ENCODE measurements at regions not wholly inside any gene's neighbourhood (a gene's known extent, or its start where the extent isn't known, plus 50 kb on each side); places are given as distances from the start of the nearest gene placed in this dataset.

DNA sequence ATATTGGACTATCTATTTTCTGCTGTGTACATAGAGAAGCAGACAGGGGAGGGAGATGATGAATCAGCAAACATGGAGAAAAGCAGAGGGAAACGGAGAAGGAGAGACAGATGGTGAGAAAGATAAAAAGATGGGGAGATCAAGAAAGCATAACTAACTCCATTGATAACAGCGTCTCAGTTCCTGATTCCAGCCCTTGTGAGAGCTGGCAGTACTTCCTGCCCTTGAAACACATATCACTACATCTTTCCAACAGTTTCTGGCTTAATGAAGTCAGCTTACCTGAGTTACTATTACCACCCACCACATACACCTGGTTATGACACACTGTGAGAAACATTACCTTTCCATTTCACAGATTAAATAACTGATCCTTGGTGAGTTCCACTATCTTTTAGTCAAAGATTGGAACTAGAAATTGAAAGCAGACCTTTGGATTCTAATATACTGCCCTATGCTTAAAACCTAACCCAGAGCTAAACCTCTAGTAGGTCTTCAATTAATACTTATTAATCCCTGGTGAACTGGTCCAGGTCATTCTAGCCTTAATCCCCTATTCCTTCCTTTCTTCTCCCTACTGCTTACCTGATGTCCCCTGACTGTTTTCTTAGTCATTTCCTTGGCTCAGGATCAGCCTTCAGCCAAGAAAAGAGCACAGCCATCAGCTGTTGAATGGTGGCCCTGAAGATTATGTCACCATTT lies 346.6 kb upstream of the CCL2 start:
- H3K9me3 ChIP-seq: no peaks in the 10 kb centered on the region
- no peak for TF ChIP-seq POLR2A (IDR thresholded peaks at IDR 0.05)
- TF ChIP-seq, protein P1, sequence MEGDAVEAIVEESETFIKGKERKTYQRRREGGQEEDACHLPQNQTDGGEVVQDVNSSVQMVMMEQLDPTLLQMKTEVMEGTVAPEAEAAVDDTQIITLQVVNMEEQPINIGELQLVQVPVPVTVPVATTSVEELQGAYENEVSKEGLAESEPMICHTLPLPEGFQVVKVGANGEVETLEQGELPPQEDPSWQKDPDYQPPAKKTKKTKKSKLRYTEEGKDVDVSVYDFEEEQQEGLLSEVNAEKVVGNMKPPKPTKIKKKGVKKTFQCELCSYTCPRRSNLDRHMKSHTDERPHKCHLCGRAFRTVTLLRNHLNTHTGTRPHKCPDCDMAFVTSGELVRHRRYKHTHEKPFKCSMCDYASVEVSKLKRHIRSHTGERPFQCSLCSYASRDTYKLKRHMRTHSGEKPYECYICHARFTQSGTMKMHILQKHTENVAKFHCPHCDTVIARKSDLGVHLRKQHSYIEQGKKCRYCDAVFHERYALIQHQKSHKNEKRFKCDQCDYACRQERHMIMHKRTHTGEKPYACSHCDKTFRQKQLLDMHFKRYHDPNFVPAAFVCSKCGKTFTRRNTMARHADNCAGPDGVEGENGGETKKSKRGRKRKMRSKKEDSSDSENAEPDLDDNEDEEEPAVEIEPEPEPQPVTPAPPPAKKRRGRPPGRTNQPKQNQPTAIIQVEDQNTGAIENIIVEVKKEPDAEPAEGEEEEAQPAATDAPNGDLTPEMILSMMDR (IDR thresholded peaks at IDR 0.05): no peak
- no peak for DNase-seq
- no peak overlapping the region for H3K27ac ChIP-seq
- H3K4me1 ChIP-seq: no peaks in the 10 kb centered on the region
- H3K36me3 ChIP-seq: no peaks in the 10 kb centered on the region
- no peak overlapping the region for H3K4me3 ChIP-seq
- H3K27me3 ChIP-seq: no peaks in the 10 kb centered on the region

DNA sequence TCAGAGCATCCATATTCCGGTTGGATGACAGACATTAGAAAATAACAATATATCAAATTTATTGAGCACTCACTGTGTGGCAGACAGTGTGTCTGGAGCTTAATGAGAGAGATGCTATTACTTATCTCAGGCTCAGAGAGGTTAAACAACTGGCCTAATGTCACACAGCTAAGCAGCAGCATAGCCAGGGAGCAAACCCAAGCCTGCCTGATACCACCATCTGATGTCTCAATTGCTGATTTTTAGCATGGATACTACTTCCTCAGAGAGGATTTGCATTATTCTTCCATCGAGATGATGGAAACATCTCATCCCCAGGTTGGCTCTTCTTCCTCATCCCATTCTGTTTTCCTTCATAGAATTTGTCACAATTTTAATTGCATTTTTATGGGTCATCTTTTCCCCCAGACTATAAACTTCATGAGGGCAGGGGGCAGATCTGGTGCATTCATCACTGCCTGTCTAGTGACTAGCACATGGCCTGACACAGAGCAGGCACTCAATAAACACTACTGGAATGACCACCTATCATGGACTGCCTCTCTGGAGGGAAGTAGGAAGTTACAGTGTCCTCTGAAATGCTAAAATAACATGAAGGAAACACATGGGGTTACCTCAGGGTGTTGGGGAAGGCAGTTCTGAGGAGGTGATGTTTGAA lies 344.8 kb upstream of the CCL2 start:
- H3K27me3 ChIP-seq: no peaks in the 10 kb centered on the region
- TF ChIP-seq, protein P1 (IDR thresholded peaks at IDR 0.05): no peak
- TF ChIP-seq POLR2A (IDR thresholded peaks at IDR 0.05): no peak
- H3K4me3 ChIP-seq: no peak overlapping the region
- no peaks in the 10 kb centered on the region for H3K4me1 ChIP-seq
- no peaks in the 10 kb centered on the region for H3K9me3 ChIP-seq
- H3K36me3 ChIP-seq: no peaks in the 10 kb centered on the region
- no peak overlapping the region for H3K27ac ChIP-seq
- no peak for DNase-seq

DNA sequence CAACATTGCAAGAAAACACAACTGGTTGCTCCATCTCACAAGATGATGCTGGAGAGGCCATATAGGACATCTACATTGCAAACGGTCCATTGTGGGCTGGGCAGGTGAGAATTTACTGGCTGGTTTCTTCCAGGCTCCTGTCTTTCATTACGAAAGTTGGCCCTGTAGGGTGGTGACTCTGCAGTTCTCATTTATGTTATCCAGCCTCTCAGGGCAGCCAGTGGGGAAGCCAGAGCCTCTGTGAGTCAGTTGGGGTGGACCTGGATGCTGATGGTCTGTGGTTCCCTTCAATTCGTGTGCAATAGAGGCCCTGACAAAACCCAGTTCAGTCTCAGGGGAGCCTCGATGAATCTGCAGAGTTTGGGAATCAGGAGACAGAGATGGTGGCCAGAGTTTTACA lies 341.0 kb upstream of the CCL2 start:
- no peak for DNase-seq
- H3K9me3 ChIP-seq: no peaks in the 10 kb centered on the region
- no peaks in the 10 kb centered on the region for H3K36me3 ChIP-seq
- no peak overlapping the region for H3K4me3 ChIP-seq
- TF ChIP-seq, protein P1 (IDR thresholded peaks at IDR 0.05): no peak
- no peak for TF ChIP-seq POLR2A (IDR thresholded peaks at IDR 0.05)
- H3K27ac ChIP-seq: no peak overlapping the region
- no peaks in the 10 kb centered on the region for H3K27me3 ChIP-seq
- H3K4me1 ChIP-seq: no peaks in the 10 kb centered on the region

DNA sequence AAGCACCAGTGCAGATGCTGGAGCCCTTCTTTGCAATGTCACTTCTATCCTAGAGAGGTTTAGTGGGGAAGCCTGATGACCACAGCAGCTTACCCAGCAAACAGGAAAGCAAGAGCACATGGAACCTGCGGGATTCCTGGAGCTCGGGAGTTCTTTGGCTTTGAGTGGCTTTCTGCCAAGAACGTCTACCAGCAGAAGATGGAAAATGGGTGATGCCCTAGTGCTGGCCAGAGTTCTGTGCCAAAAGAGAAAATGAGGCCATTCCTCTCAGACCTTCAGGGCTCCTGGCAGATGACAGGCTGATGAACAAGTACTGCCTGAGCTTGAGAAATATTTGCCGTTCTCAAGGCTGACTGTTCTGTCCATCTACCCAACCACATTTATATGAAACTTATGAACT lies 332.1 kb upstream of the CCL2 start:
- no peaks in the 10 kb centered on the region for H3K9me3 ChIP-seq
- DNase-seq: no peak
- H3K4me1 ChIP-seq: no peaks in the 10 kb centered on the region
- no peak overlapping the region for H3K4me3 ChIP-seq
- no peak for TF ChIP-seq POLR2A (IDR thresholded peaks at IDR 0.05)
- TF ChIP-seq, protein P1 (IDR thresholded peaks at IDR 0.05): no peak
- no peak overlapping the region for H3K27ac ChIP-seq
- H3K36me3 ChIP-seq: no peaks in the 10 kb centered on the region
- no peaks in the 10 kb centered on the region for H3K27me3 ChIP-seq

DNA sequence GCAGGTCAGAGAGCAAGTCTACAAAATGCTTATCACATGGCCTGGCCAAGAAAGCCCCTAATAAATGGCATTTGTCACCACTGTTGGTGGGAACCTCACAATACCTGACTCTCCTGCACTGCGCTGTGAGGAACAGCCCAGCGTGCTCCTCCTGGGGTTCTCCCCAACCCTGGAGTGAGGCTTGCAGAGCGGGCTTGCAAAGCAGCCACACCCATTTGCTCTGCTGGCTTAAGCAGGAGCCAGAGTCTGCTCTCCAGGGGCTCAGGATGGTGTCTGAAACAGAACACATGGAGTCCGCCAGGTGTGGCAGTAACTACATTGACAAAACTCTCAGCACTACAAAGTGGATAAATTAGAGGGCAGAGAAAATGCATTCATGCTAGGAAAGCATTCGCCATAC lies 331.0 kb upstream of the CCL2 start:
- Histone ChIP-seq H3K4me1 (no peaks in the 10 kb centered on the region), H3K27ac (no peak overlapping the region), H3K36me3 (no peaks in the 10 kb centered on the region), H3K4me3 (no peak overlapping the region), H3K9me3 (no peaks in the 10 kb centered on the region), H3K27me3 (no peaks in the 10 kb centered on the region)
- DNase-seq: no peak
- TF ChIP-seq, protein P1 (IDR thresholded peaks at IDR 0.05): no peak
- no peak for TF ChIP-seq POLR2A (IDR thresholded peaks at IDR 0.05)

All from Peyer's patch (tissue), 4 donors.